HG03575 (cell line): ENCODE measurements at regions not wholly inside any gene's neighbourhood (a gene's known extent, or its start where the extent isn't known, plus 50 kb on each side); places are given as distances from the start of the nearest gene placed in this dataset.
"Not testable (repeated sequence)": the region's sequence is repeated elsewhere in the genome, so short reads cannot be mapped to it uniquely, and the experiment has no call there.

Source experiments
- ATAC-seq: cut with Tn5 transposase; IDR thresholded peaks from one replicate; pipeline ENCODE4 v1.9.1; 2021; ENCODE audit not compliant: unreplicated experiment, insufficient number of reproducible peaks, low FRiP score; ENCODE audit errors: extremely low read depth

DNA sequence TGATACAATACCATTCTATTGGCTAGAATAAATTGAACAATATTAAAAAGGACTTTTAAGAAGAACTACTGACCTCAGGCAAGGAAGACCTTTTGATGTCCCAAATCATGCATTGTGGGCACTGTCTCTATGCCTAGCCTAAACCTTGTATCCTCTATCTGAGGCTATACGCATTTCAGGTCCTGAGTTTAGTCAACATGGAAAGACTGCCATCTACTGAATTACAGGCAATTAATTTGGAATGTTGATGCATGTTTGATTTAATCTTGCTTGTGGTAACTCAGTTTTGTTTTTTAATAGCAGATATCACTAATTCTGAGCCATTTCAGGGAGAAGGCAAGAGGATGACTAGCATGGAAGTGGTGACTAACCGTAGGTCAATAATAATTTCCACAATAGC, 585.3 kb upstream of the CCNG1 start:
- ATAC-seq, result no peak

DNA sequence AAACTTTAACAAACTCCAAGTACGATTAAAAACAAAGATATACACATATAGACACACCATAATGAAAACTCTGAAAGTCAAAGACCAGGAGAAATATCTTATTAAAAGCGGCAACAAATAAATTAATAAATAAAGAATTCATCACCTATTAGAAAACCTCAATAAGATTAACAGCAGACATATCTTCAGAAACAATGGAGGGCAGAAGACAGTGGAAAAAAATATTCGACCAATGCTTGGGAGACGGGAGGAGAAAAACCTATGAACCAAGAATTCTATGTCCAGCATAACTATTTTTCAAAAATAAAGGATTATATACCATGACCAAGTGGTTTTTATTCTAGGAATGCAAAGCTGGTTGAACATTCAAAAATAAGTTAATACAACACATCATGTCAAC, 578.6 kb upstream of the CCNG1 start:
- ATAC-seq, result no peak

DNA sequence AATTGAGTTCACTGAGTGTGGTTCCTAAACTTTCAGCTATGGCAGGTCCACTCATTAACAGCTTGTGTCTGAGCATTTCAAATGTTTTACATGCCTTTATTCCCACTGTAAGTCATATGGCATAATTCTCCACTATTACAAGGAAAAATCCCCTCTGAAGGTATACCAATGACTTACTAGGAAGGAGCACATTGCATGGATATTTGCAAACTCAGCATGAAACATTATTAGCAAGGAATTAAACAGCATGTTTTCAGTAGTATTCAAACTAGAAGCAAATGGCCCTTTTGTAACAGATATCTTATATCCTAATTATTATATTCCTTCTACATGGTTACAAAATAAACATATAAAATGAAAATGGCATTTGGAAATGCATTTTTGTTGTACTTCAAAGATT, 566.4 kb upstream of the CCNG1 start:
- no peak for ATAC-seq

DNA sequence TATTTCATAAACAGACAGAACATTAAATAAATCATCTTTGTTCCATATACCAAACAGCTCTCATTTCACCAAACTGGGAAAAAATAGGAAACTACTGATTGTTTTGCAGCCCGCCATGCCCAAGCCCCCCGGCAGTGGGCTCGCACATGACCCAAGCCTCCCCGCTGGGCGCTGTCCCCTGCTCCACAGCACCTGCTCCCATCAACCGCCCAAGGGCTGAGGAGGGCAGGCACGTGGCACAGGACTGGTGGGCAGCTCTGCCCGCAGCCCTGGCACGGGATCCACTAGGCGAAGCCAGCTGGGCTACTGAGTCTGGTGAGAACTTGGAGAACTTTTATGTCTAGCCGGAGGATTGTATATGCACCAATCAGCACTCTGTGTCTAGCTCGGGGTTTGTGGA, 554.8 kb upstream of the CCNG1 start:
- ATAC-seq, result no peak

DNA sequence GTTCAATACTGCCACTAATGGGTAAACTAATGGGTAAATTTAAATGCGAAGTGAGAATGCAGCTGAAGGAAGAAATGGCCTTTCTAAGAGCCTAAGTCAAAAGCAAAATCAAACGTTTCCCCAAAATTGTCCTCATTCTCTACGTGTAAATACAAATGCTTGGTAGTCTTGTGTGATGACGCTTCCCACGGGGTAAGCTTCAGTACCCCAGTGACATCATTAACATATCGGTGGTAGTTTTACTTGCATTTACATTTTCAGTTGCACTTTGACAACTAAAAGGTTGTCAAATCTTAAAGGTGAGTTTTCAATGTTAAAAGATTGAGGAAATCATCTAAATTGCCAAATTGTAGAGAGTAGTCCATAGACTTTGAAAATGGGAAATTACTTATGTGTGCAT, 550.7 kb upstream of the CCNG1 start:
- no peak for ATAC-seq

DNA sequence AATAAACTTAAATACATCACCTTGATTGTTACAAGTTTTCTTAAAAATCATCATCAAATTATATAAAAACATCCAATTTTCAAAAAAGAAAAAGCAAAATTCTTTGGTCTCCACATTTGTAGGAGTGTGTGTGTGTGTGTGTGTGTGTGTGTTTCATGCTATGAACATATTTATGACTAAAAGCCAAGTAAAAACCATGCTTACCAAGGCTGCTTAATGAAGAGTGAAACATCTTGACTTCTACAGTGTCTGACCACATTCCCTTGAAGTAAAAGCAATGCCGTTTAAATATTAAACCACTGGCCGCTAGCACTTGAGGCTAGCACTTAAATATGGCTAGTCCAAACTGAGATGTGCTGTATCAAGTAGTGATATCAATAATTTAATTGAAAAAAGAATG, 549.1 kb upstream of the CCNG1 start:
- ATAC-seq, result no peak

DNA sequence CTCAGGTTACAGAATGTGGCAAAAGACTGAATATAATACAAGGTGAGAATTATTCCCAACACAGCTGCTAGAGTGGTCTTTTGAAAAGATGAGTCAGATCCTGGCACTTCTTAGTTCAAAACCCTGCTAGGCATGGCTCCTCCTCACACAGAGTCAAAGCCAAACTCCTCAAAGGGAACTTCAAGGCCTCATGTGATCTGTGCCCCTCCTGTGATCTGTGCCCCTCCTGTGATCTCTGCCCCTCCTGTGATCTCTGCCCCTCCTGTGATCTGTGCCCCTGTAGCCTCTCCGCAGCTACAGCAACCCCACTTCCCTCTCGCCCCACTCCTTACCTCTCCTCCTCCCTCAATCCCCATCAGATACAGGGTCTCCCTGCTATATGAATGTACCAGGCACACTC, 525.5 kb upstream of the CCNG1 start:
- no peak for ATAC-seq

DNA sequence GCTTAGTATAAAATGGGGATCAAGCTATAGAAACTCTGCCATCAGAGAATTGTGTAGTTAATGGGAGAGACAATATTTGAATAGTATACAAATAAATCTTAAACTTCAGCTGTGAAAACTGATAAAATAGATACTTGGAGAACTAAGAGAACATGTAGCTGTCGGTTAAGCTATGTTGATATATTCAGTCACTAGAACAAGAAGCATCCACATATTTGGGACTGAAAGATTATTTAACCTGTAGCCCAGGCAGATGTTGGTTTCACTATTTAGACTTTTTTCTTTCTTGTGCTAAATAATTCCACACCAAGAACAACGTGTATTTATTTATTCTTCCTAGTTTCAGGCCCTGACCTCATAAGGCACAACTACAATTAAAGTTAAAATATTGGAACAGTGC, 521.0 kb upstream of the CCNG1 start:
- ATAC-seq, result no peak

DNA sequence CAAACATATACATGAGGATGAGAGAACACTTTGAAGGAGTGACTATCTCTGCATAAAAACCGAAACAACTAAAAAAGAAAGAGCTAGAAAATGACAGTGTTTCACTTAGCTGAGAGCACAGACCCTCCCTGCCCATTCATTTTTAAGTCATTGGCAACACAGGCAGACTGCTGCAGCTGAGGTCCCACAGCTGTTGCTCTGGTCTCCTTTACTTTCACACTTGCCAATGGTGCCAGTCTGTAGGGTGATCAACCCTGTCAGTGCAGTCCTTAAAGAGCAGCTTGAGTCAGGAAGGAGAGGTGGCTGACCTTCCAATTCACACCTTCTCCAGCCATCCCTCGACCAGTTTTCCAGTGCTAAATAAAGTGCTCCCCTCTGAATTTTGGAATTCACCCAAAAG, 508.3 kb upstream of the CCNG1 start:
- no peak for ATAC-seq

DNA sequence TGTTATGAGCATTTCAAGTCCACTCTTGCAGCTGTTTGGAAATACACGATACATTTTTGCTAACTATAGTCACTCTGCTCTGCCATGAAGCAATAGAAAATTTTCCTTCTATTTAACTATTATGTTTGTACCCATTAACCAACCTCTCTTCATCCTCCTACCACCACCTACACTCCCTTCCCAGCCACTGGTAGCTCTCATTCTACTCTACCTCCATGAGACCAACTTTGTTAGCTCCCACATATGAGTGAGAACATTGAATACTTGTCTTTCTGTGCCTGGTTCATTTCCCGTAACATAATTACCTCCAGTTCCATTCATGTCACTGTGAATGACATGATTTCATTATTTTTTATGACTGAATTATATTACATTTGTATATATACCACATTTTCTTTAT, 505.9 kb upstream of the CCNG1 start:
- ATAC-seq, result no peak

DNA sequence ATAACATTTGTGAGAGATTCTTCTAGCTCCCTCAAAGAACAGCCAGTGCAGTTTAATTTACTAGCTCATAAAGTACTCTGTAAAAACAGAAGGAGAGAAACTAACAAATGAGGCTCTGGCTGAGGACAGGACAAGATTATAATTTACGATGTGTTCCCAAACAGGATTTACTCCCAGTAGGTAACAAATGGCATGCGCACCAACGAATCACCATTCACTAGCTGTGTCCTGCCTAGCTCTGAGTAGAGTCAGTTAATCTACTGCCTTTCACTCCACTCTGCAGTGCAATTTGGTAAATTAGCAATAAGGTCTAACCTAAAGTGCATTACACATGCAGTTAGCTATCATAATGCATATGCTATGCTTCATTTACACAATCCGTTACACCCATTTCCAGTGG, 497.4 kb upstream of the CCNG1 start:
- ATAC-seq, result no peak

DNA sequence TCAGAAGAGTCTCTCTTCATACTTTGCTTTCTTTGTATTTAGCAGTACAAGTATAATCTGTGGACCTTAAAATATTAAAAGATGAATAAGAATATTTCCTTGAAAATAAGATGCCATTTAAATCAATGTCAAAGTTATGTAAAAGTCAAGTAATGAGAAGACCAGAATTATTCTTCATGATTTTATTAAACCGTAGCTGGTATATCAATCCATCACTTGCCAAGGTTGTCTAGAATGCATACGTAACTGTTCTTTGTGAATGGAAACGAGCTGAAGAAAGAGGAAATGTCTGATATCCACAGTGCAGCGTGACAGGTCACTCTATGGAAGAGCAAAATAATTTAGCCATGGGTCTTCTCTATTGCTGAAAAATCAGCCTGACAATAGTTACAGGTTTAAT, 488.7 kb upstream of the CCNG1 start:
- no peak for ATAC-seq

DNA sequence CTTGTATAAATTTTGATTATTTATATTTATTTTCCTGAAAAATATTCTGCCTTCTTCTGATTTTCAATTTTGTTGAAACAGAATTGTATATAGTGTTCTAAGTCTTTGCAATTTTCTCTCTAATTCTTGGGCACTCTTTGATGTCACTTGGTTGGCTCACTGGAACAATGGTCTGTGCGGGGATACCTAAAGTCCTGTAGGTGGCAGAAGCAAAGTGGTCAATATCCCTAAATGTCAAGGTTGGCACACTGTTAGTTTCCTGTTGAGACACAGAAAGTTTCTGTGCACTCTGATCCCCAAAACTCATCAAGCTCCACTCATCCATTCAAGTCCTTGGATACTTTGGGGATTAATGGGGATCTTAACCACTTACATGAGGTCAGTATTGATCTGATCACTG, 480.8 kb upstream of the CCNG1 start:
- ATAC-seq, result no peak

DNA sequence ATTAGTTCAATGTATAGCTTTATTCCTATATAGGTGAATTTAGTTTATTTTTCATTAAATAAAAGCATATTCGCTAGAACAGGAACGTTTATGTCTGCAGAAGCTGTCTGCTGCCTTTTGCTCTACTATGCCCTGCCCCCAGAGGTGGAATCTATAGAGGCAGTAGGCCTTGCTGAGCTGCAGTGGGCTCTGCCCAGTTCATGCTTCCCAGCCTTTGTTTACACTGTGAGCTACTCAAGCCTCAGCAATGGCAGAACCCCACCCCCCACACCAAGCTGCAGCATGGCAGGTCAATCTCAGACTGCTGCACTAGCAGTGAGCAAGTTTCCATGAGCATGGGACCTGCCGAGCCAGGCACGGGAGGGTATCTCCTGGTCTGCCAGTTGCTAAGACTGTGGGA, 473.3 kb upstream of the CCNG1 start:
- not testable (repeated sequence) for ATAC-seq

DNA sequence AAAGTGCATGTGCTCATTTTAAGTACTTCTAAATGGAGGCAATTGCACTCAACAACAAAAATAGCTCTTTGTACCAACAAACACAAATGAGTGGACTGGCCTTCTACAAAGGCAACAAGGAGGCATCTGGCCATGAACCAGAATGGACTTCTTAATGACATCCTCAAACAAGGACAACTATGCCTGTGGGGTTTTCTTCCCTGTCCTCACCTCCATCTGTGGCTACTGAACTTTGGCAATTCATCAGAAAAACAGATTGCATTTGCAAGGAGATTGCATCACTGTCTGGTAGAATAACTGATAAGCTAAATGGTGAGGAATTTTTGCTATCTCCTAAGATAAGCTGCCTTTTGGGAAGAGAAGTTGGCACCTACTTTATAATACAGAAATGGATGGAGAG, 447.3 kb upstream of the CCNG1 start:
- no peak for ATAC-seq

DNA sequence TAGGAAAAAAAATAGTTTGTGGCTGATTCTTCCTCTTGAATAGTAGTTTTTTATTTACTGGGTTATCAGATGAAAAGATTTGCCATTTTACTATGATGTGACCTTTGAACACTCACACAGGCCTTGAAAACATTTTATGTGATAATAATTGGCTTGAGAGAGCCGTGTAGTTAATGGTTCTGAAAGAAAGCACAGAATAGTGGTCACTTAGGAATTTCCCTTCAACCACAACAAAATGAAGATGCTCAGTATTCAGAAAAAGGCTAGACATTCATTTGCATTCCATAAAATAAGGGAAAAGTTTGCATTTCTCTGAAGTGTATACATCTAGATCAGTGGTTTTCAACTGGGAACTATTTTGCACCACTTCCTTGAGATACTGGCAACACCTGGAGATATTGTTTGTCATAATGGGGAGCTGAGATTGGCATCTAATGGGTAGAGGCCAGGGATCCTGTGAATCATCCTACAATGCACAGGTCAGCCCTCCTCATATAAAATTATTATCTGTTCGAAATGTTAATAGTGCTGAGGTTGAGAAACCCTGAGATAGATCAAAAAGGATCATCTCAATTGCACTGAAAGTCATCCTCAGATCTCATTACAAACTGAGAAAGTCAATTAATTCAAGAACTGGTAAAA, 446.4 kb upstream of the CCNG1 start:
- ATAC-seq, result peak; percentile 77

DNA sequence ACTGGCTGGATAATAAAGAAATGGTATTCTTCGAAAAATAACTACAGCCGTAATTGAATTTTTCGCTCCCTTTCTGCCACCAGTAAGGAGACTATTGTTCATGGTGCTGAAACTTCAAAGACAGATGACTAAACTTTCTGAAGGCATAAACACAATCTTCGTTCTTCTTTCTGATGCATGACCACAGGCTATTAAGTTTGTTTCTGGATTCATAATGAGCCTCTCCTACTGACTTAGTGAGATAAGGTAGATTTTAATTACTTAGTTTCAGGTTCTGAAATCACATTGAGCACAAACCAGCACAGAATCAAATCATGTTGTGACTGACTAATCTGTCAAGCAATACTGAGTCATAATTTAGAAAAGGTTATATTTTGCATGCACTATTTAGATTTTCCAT, 441.8 kb upstream of the CCNG1 start:
- ATAC-seq, result no peak

DNA sequence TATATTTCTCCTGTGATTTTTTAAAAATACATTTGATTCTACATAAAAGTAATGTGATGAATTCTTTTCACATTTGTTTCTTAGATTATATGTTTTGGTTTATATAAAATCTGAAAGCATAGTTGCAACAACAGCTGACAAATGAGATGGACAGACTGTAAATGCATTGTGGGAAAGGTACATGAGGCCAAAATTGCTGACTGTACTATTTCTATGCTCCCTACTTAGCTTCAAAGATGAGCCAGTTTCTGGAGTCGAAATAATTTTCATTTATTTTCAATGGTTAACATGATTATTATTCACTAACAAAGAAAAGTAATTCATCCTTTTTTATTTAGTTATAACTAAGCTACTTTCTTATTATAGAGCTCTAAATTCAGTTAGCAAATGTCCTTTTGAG, 441.3 kb upstream of the CCNG1 start:
- ATAC-seq, result no peak

DNA sequence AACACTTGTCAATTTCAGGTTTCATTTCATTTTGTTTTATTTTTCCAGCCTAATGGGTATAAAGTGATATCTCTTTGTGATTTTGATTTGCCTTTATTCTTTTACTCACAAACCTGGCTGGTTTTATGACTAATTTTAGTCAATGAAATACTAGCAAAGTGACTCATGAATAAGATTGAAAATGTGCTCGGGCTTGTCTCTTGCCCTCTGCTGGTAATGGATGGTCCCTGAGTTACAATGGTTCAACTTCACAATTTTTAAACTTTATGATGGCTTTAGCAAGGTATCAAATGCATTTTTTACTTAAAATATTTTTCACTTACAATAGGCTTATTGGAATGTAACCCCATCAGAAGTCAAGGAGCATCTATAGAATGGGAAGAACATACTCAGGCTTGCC, 431.4 kb upstream of the CCNG1 start:
- ATAC-seq, result no peak

DNA sequence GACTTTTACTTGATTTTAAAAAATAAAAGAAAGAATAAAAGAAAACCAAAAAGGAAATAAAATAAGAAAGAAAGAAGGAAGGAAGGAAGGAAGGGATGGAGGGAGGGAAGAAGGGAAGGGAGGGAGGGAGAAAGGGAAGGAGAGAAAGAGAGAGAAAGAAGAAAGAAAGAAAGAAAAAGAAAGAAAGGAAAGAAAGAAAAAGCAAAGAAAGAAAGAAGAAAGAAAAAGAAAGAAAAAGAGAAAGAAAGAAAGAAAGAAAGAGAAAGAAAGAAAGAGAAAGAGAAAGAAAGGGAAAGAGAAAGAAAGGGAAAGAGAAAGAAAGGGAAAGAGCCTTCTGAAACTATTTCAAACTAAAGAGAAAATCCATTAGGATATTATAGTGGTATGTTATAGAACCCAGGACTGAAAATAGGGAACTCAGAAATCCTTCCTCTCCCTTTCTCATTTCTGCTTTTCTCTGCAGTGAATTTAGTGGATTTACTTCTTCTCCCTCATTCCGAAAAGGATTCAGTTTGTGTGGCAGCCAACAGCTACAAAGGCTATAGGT, 414.7 kb upstream of the CCNG1 start:
- no peak for ATAC-seq

DNA sequence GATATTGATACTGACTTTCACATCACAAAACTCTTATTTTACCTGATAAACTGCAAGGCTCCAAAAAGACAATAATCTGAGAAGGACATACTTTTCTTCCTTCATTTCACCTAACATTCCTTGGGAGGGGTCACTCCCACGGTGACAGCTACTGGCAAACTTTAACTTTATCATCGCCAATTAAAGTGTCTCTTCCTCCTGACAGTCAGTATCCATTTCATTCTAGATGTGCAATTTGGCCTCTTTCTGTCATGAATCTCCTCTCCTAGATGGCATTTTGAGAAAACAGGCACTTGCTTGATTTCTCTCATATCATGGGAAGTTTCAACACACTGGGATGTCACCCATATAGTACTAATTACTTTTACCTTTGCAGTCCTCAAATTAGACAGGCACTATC, 413.5 kb upstream of the CCNG1 start:
- no peak for ATAC-seq
